Cerebellar cortex (tissue), 1 donor: ENCODE measurements at regions not wholly inside any gene's neighbourhood (a gene's known extent, or its start where the extent isn't known, plus 50 kb on each side); places are given as distances from the start of the nearest gene placed in this dataset.

ENCODE experiments used
- DNase-seq: peaks from one replicate; pipeline ENCODE4 v3.0.0-alpha.2; 2015; ENCODE audit warnings: low spot score

DNA sequence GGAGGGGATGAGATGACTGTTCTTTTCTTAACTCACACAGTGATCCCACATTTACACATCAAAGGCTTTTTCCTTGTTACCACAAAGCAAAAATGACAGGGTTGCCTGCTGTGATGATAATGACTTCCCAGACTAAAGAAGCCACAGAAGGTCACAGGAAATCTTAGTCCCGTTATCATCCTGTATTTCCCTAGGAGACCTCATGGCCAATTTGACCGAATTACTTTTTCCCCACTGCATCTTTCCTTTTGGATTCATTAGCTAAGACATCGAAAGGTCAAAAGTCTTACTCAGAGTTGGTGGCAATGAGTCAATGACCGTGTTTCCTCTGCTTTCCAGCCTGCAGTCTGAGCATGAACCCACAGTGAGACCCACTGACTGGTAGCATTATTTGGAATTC is 130.1 kb upstream of the INHBA start:
- no peak for DNase-seq

DNA sequence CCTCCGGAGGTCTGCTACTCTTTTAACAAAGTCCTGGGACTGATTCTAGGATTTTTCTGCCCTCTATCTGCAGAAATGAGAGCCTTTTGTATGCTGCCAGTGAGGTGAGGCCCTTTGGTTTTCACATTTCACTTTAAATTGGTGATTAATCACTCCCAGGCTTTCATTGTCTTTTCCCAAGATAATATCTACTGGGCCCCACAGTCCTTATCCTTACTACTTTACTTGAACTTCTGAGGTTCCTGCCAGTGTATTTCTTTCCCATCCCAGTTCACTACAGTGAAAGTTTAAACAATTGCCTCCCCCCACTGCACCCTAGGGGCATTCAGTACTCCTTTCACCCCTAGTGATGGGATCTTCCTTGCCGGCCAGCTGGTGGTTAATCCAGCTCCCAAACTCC is 127.4 kb upstream of the INHBA start:
- DNase-seq = no peak

DNA sequence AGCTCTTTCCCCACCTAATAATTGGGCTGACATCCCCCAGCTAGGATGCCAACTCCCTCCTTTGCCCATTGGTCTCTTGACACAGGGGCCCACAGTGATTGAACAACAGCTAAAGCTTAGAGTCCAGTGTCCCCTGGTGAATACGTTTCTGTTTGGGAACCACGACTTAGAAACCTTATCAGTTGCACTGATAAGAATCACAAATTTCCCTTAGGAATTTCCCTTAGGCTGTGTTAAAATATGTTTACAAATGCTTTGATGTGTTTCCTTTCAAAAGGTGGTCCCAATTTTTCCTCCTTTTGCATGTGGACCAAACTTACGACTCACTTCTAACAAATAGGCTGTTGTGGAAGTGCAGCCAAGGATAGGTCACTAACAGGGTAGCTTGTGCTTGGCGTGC is 126.0 kb upstream of the INHBA start:
- no peak for DNase-seq

DNA sequence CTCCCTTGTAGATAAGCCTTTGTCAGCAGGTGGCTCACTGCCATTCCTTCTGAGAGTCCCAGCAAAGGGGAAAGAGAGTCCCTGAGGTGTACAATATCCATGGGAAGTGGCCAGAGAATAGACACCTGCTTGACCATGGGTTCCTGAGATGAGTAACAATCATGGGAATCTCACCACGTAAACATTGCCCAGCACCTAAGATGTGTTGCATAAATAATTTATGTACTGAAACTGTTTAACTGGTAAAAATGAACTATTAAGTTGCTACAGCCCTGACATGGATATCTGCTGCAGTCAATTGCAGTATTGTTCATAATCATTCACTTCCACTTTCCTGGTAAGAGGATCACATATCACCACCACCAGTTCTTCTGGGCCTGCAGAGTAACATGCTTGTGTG is 123.8 kb upstream of the INHBA start:
- no peak for DNase-seq

DNA sequence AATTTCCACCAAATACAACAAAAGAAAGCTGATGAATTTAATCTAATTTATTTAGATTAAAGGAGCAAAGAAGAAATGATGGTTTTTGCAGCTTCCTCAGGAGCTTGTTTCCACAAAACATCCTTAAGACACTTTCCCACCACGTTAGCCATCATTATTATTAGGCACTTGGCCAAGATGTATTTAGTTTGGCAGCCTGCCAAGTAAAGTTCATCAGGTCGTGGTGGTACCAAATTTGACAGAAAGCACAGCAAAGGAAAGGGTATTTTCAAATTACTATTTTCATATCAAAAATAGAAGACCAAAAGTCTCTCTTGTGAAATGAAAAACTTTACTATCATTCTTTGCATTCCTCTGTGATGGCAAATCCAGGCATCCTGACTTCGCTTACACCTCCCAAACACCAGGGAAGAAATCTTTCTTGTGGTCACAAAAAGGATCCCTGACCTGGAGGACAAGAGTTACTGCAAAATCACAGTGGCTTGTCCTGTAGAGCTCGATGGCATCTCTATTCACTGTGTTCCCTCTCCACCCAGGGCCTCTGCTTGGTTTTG is 123.1 kb upstream of the INHBA start:
- no peak for DNase-seq

DNA sequence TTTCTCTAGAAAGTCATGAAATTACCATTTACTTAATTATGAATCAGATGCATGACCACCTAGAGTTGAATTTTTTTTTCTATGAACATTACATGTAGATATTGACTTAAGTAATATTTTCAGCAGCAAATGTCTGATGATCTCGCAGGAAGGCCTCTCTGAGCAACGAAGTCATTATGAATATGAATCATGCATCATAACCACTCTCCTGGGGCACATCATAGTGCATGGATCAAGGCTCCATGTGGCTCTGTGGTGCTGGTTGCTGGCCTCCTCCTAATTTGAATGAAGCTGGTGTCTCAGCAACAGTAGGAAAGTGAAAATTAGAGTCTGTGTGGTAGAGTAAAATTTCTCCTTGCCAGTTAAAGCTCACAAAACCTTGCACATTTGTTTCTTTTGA is 121.4 kb upstream of the INHBA start:
- no peak for DNase-seq

DNA sequence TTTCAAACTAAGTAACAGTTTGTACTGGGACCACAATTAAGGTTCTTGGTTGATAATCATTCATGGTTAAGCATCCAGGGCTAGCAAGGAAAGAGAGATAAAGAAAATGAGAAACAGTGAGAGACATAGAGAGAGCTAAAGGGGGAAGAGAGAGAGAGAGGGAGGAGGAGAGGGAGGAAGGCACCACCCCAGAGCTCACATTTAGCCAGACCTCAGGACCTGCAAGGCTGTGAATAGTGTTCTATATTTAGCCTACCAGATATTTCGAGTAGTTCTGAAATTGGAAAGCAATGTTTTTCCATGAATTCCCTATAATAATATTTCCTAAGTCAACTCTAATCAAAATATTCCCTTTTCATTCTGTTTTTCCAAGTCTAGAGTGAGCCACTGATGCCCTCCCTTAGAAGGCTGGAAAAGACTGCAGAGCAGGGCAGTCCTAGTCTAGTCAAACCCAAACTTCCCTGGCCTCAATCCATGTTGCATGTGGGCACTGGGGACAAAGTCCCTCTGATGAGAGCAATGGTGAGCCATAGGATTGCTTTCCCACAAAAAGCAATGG is 119.4 kb upstream of the INHBA start:
- no peak for DNase-seq

DNA sequence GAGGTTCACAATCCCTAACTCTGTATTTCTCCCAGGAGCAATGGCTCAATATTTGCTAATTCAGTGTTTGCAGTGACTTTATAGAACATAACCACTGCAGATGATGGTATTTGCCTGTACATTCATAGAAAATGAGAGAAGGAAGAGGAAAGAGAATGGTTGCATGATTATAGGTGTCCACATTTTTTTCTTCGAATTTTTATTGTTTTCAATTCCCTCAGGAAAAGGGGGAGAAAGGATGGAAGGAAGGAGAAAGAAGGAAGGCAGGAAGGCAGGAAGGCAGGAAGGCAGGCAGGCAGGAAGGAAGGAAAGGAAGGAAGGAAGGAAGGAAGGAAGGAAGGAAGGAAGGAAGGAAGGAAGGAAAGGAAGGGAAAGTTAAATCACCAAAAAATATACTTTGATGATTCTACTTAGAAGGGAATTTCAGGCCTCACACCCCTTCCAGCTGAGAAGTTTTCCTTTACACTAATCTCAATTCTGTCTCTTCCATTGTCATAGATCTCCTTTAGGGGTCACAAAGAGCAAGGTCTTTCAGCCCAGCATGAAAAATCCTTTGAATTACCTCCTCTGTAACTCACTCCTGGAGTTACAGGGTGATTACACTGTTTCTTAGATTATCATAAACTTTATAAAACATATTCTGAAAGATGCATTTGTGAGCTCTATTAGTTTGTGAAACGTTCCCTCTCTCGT is 118.8 kb upstream of the INHBA start:
- DNase-seq = no peak

DNA sequence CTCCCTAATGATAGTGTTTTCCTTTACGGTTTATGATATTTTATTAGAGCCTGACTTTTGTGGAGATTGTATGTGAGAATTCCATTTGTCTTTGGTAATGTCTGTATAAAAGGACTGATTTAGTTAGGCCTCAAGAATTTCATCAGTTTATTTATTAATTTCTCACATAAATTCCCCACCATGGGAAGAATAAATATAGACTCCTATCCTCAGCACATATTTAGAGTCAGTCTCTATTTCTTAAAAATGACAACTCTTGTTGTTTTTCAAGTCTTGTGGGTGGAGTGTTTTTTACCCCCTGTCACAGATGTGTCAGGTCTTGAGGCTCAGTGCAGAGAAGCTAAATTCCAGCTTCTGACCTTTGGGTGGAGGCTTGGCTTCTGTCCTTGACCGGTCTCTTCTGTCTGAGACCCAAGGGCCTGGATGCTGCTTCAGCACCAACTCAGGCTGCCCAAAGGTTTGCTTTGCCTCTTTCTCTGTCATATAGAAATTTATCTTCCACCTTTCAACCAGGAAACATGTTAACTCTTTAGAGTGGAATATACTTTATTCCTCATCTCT is 117.3 kb upstream of the INHBA start:
- no peak for DNase-seq

DNA sequence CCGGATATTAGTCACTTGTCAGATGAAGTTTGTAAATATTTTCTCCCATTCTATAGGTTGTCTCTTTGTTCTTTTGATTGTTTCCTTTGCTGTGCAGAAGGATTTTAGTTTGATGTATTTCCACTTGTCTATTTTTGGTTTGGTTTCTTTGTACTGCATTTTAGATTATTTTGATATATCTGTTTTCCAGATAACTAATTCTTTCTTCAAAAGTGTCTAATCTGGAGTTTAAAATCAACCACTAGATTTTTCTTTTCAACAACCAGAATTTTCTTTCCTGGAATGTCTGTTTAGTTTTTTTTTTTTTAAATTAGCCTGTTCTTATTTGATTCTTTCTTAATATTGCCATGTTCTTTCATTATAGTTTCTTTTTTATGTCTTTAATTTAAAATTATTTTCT is 116.8 kb upstream of the INHBA start:
- no peak for DNase-seq

DNA sequence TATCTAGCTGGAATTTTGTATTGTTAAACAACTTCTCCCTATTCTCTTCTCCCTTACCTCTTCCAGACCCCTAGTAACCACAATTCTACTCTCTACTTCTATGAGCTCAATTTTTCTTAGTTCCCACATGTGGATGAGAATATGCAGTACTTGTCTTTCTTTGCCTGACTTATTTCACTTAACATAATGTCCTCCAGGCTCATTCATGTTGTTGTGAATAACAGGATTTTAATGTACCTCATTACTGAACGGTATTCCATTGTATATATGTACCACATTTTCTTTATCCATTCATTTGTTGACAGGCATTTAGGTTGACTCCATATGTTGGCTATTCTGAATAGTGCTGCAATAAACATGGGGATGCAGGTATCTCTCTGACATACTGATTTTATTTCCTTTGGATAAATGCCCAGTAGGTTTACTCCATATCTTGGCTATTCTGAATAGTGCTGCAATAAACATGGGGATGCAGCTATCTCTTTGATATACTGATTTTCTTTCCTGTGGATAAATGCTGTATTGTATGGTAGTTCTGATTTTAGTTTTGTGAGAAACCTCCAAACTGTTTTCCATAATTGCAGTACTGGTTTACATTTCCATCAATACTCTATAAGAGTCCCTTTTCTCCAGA is 116.0 kb upstream of the INHBA start:
- DNase-seq = no peak

DNA sequence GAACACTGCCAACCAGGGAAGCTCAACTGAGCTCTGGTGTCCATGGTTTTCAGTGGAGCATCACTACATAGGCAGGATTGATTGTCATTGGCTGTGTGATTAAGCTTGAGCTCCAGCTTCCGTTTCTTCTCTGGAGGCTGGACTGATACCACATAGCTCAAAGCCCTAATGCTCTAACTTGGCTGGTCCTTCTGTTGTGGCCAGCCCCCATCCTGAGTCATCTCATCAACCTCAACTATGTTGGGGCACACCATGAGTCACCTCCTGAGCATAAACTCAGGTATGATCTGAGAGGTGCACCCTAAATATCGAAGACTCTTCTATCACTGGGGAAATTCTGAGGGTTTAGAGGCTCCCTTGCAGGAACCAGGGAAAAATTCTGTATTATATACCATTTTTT is 114.5 kb upstream of the INHBA start:
- DNase-seq = no peak

DNA sequence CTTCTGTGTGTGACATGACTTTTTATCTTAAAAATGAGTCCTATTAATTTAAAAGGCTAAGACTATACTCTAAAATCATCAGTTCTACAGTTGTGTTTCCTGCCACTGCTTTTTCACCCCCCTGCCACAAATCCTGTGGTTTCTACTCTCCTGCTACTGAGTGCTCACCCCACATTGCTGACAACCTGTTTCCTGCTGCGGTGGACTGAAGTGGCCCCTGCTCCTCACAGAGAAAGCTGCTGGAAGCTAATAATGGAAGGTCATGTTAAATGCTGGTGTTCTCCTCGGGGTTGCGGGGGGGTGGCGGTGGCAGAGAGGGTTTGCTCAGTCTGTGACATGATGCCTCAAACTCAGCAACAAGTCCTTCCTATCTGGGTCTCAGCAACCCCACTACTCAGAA is 113.2 kb upstream of the INHBA start:
- no peak for DNase-seq

DNA sequence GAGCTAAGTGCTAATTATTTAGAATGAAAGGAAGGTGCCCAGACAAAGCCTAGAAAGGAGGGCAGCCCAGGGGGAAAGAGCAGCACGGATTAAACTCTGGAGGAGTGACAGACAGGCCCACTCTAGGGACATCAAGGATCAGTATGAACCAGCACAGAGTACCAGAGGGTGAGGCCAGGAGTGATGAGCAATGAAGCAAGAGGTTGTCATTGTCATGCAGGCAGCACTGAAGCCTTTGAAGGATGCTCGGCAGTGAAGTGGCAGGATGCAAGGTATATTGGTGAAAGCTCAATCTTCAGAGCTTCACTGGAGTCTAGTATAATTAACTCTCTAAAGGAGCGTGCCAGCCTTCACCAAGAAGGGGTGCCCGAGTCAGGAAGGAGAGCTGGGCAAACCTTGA is 112.0 kb upstream of the INHBA start:
- DNase-seq = no peak

DNA sequence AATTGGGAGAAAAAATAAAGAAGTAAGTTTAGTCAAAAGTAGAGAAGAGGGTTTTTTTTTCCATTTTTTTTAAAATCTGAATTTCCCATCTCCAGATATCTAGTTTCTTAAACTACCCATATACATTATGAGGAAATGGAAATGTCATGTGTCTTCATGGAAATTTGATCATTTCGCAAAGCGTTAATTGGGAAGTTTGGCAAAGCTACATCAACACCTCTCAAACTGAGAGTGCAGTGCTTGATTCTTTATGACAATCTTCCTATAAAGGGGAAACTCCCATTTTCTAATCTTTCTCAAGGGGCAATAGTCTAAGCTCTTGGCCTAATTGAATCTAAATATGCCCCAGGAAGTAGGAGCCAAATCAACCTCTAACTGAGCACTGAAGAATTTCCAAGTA is 110.4 kb upstream of the INHBA start:
- DNase-seq = no peak

DNA sequence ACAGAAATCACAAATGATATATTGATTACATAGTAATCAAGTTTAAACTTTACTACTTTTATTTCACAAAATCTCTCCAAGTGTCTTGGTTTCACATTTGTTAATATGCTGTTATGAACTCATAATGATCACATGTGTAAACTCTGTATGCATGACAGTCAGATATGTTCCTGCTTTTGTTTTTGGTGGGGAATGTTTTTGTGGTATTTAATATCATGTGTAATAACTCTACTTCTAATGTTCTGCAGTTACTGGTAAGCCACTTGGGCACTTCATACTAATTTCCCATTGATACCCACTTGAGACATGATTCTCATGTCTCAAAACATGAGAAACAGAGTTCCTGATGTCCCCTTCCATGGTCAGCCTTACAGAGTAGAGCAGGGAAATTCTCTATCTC is 109.1 kb upstream of the INHBA start:
- no peak for DNase-seq

DNA sequence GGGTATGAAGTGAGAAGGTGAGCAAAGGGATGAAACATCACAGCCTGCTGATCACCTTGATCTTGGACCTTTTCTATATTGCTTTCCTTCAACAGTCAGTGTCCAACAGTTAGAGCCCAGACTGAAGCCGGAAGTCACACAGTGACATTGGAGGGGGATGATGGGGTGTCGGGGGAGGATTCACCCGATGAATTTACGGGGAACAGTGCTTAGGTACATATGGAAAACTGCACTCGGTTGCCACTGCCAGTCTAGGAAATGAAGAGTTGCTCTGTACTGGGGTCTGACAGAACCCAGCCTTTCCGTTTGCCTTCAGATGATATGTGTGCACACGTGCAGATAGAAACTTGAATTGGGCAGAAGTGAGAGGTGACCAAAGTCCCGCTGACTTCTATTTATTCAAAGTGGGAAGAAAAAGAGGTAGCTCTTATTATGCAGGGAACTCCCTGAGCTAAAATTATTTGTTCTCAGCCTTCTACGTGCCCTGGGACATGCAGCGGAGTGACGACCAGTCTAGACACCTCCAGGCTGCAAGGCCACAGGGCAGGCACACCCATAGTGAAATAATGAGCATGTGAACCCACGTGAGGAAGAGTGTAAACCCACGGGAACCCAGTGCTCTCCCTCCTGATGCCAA is 107.2 kb upstream of the INHBA start:
- DNase-seq = no peak

DNA sequence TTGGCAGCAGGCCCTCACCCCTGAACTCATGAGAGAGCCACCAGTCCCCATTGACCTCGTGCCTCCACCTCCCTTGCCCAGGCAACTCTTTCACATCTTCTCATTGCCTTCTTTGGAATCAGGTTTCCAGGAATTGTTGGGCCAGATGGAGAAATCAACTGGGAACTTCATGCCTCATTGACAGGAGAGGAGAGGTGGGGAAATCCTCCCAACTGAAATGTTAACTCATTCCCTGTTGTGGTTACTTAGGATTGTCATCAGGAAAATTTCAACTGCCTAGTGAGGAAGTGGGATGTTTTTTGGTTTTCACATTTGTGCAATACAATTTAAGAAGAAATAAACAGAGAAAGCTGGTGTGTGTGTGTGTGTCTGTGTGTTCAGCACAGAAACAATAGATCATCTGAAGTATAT is 106.6 kb upstream of the INHBA start:
- DNase-seq = no peak

DNA sequence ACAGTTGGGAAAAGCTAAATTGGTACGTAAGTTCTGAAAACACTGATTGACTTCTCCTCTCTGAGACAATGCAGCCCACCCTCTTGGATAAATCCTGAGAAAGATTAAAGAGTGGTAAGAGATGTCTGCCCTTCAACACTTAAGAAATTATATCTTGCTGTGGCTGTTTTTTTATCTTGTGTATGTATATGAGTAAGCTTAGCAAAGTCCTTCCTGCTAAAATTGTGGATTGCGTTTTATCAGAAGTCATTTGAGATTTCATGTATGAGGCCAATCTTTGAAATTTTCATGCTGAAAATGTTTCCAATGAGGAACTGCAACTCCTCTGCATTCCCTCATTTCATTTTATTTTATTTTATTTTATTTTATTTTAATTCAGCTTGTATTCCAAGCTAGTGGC is 106.2 kb upstream of the INHBA start:
- DNase-seq = no peak

DNA sequence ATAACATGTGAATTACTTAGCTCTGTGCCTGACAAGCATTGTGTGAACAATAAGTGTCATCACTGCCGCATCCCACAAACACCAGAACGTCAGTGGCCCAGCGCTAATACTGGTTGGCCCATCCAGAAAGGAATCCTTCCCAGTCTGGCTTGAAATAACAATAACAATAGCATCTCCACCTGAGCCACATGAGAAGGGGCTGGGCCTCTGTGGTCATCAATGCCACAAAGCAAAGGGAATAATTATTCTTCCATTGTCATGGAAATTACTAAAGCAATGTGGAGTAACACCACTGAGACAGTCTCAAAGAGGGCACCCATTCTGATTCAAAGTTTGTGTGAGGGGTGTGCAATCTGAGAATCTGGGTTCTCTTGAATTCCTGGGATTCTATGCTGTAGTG is 105.7 kb upstream of the INHBA start:
- no peak for DNase-seq

DNA sequence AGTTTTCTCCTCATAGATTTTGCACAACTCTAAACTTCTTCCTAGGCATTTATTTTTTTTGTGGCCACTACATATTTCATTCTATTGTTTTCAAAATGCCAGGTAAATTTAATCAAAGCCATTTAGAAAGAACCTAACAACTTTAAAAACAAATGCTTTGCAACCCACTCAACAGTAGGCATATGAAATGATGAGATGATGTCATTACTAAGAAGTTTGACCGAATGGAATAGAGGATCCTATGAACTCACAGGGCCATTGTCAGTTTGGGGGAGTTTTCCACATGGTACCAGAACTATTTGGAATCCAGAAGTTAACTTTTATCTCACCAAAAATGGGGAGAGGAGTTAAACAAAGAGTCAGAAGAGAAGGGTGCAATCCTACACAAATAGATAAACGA is 100.7 kb upstream of the INHBA start:
- no peak for DNase-seq

DNA sequence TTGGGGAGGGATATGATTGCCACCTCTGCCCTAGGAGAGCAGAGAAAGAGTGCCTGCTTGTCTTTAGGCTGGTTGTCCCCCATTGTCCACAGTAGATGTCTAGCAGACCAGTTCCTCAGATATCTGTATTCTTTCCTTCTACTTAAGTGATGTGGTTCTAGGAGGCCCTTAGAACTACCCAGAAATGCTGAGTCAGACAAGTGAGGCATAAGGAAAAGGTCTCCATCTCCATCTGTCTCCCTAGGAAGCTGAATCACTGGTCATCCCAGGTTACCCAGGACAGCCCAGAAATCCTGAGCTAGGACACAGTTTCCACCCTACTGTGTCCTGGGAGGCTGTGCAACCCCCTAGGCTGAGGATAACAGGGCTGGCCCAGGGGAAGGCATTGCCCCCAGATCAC is 93.4 kb upstream of the INHBA start:
- no peak for DNase-seq

DNA sequence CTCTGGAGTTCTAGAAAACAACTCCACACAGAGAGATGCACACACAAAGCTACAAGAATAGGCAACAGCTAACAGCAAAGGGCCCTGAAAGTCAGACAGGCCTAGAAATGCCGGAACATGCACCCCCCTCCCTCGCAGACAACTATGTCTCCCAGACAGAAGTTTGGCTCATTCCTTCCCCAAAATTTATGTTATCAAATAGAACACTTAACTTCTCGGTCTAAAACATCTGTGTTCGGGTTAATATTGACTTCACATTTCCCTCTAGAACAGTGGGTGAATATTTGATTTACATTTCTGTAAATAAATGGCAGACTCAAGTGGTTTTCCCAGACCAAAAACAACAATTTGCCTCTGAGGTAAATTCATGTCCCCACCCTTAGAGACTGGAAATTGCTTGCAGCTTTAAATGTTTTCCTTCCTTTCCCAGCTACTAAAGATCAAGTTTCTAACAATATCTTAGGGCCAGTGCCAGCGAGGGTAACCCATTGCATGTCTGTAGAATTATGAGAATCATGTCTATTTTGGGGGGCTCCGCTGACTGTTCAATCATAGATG is 92.5 kb upstream of the INHBA start:
- no peak for DNase-seq
